HG02798 (cell line): ENCODE measurements at regions not wholly inside any gene's neighbourhood (a gene's known extent, or its start where the extent isn't known, plus 50 kb on each side); places are given as distances from the start of the nearest gene placed in this dataset.
"Not testable (repeated sequence)": the region's sequence is repeated elsewhere in the genome, so short reads cannot be mapped to it uniquely, and the experiment has no call there.

Experiments
- ATAC-seq: cut with Tn5 transposase; IDR thresholded peaks from one replicate; pipeline ENCODE4 v1.9.1; 2021; ENCODE audit warnings: mild to moderate bottlenecking; ENCODE audit not compliant: unreplicated experiment, poor library complexity

- ATAC-seq = no peak
These were observed 221.0 kb downstream of the NAF1 start for GRCh38 chr4:162945713-162946112.

GRCh38 chr4:162943263-162943662 is 223.4 kb downstream of the NAF1 start:
- no peak for ATAC-seq

- ATAC-seq = no peak
These were observed 227.8 kb downstream of the NAF1 start for GRCh38 chr4:162938738-162939485.

- no peak for ATAC-seq
These were observed 231.5 kb downstream of the NAF1 start for GRCh38 chr4:162935214-162935613.

GRCh38 chr4:162931286-162931685 is 235.4 kb downstream of the NAF1 start:
- no peak for ATAC-seq

GRCh38 chr4:162921178-162921785 is 245.4 kb downstream of the NAF1 start:
- no peak for ATAC-seq

- ATAC-seq = no peak
These were observed 246.0 kb downstream of the NAF1 start for GRCh38 chr4:162920649-162921048.

GRCh38 chr4:162912482-162912881 is 254.2 kb downstream of the NAF1 start:
- ATAC-seq = no peak

- ATAC-seq = no peak
These were observed 255.3 kb downstream of the NAF1 start for GRCh38 chr4:162911349-162911748.

GRCh38 chr4:162909952-162910351 is 256.7 kb downstream of the NAF1 start:
- ATAC-seq = no peak

GRCh38 chr4:162894387-162894786 is 272.3 kb downstream of the NAF1 start:
- no peak for ATAC-seq

GRCh38 chr4:162891788-162892707 is 274.6 kb downstream of the NAF1 start:
- peak; percentile 98 for ATAC-seq

GRCh38 chr4:162878096-162878495 is 288.6 kb downstream of the NAF1 start:
- ATAC-seq = no peak

GRCh38 chr4:162874748-162875147 is 291.9 kb downstream of the NAF1 start:
- ATAC-seq = no peak

GRCh38 chr4:162871990-162872389 is 294.7 kb downstream of the NAF1 start:
- no peak for ATAC-seq

- no peak for ATAC-seq
These were observed 297.5 kb downstream of the NAF1 start for GRCh38 chr4:162869157-162869556.

- no peak for ATAC-seq
These were observed 300.1 kb downstream of the NAF1 start for GRCh38 chr4:162866565-162866964.

GRCh38 chr4:162865102-162865501 is 301.6 kb downstream of the NAF1 start:
- peak; percentile 49 for ATAC-seq

- no peak for ATAC-seq
These were observed 312.9 kb downstream of the NAF1 start for GRCh38 chr4:162853788-162854187.

- no peak for ATAC-seq
These were observed 314.0 kb downstream of the NAF1 start for GRCh38 chr4:162852642-162853041.

- not testable (repeated sequence) for ATAC-seq
These were observed 315.4 kb downstream of the NAF1 start for GRCh38 chr4:162851241-162851758.
